Stimulated activated CD4-positive, alpha-beta T cell treated with anti-CD3 and anti-CD28 coated beads, TNF-alpha, amount 100 ng/mL, for 1 hour (primary cell): ENCODE measurements at regions not wholly inside any gene's neighbourhood (a gene's known extent, or its start where the extent isn't known, plus 50 kb on each side); places are given as distances from the start of the nearest gene placed in this dataset.
"Not testable (repeated sequence)": the region's sequence is repeated elsewhere in the genome, so short reads cannot be mapped to it uniquely, and the experiment has no call there.

Source experiments
- DNase-seq, 3 donors: peaks; one replicate each; pipeline ENCODE4 v3.0.0-alpha.2; 2020; ENCODE audit warnings: low read depth in 3 of 3, low spot score in 1 of 3

DNA sequence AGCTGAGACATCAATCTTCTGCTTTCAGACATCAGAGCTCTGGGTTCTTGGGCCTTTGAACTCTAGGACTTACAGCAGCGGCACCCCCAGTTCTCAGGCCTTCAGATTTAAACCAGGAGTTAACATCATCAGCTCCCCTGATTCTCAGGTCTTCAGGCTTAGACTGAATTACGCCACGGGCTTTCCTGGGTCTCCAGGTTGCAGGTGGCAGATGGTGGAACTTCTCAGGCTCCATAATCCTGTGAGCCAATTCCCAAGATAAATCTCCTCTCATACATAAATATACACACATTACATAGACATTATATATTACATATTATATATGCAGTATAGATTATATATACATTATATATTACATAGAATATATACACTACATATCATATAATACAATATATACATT lies 408.9 kb upstream of the AUTS2 start:
- no peak for DNase-seq

GRCh38 chr7:69190025-69190424 lies 408.2 kb upstream of the AUTS2 start:
- no peak for DNase-seq

GRCh38 chr7:69190763-69191162 lies 407.5 kb upstream of the AUTS2 start:
- DNase-seq, result no peak

DNA sequence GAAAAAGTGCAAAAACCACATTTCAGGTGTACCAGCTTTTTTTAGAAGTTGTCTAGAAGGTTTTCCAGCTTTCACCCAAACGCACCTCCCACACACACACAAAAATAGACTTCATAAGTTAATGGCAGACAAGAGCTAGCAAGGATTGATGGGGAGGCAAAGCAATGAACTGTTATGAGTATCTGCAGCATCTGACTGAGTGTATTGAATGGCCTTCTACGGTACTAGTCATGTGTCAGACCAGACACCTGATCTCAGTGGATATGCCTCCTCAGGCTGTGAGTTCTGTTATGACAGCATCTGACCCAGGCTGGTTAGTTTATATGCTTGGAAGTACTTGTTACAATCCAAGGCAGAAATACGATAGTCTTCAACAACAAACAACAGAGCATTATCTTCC lies 406.1 kb upstream of the AUTS2 start:
- no peak for DNase-seq

DNA sequence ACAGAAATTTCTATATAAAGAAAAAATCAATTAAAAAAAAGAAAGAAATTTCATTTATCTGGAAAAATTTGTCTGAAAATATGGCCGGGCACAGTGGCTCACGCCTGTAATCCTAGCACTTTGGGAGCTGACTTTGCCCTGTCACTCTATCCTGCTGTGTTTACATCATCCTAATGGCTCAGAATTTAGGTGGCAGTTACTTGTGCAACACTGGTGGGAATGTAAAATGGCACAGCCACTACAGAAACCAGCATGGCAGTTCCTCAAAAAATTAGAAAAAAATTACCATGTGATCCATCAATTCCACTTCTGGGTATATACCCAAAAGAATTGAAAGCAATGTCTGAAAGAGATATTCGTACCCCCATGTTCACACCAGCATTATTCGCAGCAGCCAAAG lies 405.2 kb upstream of the AUTS2 start:
- DNase-seq, result no peak

DNA sequence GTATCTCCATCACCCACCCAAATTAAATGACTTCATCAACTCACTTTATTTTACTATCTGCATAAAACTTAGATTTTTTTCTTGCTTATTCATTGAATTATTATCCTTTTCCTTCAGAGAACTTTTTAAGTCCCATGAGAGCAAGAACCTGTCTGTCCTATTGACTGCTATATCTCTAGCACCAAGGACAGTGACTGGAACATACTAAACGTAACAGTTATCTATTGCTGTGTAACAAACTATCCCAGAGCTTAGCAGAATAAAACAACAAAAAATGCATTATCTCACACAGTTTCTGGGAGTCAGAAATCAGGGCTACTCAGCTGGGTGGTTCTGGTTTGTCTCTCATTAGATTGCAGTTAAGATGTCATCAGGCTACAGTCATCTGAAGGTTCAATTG lies 401.7 kb upstream of the AUTS2 start:
- DNase-seq, result no peak

DNA sequence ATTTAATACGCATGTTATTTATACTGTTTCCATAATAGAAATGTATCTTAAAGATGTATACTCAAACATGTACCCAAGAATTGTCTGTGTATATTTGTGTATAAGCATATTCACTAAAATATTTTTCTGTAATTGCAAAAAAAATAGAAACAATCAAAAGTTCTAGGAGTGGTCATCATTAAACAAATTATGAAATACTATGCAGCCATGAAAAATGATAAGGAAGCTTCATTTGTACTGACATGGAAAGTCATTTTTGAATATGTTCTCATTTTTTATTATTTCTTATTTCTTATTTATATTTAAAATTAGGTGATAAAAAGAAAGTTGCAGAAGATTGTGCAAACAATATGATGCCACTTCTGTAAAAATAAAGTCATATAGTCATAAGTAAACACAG lies 400.0 kb upstream of the AUTS2 start:
- DNase-seq, result no peak

DNA sequence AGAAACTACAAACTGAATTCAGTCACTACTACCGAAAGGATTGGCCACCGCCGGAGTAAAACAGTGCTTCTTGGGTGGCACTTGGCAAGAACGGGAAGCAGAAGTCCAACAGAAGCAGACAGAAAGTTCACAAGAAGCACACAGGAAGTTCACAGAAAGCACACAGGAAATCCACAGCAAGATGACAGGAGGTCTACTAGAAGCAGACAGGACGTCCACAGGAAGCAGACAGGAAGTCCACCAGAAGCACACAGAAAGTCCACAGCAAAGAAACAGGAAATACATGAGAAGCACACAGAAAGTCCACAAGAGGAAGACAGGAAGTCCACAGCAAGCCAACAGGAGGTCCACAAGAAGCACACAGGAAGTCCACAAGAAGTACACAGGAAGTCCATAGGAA lies 399.2 kb upstream of the AUTS2 start:
- no peak for DNase-seq

DNA sequence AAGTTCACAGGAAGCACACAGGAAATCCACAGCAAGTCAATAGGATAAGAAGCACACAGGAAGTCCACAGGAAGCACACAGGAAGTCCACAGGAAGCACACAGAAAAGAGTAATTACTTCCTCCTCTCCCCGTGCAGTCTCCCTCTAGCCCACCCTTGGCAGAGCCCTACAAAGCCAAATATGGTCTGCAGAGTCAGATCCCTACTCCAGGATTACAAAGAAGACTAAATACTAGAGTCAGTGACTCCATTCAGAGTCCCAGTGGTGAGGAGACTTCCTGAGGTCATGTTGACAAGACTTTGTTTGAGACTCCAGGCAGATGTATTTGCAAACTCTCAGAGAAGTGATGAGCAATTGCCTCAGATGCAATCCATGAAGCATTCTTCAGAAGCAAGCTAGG lies 398.6 kb upstream of the AUTS2 start:
- no peak for DNase-seq

DNA sequence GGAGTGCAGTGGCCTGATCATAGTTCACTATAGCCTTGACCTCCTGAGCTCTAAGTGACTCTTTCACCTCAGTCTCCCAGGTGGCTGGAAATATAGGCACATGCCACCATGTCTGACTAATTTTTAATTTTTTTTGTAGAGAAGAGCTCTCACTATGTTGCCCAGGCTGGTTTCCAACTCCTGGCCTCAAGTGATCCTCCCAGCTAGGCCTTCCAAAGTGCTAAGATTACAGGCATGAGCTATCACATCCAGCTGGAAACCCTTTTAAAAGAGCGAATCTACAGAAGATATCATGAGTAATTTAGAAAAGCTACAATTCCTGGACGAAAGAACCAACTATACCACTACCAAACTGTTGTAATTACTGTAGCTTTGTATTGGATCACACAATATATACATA lies 394.4 kb upstream of the AUTS2 start:
- DNase-seq, result no peak

DNA sequence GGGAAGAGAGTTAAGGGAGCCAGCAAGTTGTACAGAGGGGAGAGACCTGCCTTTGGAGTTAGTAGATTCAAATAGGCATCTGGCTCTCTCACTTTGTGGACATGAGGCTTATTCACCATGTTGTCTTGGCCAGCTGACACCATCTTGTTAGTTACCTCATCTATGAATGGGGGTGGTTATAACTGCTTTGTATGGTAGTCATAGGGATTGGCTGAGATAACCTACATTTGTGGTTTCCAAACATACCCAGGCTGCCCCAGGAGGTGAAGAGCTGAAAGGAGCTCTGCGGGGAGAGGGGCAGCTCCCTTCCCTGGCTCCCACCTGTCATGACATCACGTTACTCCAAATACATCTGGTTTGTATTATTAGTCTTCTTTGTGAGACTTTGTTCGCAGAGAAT lies 393.3 kb upstream of the AUTS2 start:
- no peak for DNase-seq

GRCh38 chr7:69205581-69205980 lies 392.7 kb upstream of the AUTS2 start:
- no peak for DNase-seq

DNA sequence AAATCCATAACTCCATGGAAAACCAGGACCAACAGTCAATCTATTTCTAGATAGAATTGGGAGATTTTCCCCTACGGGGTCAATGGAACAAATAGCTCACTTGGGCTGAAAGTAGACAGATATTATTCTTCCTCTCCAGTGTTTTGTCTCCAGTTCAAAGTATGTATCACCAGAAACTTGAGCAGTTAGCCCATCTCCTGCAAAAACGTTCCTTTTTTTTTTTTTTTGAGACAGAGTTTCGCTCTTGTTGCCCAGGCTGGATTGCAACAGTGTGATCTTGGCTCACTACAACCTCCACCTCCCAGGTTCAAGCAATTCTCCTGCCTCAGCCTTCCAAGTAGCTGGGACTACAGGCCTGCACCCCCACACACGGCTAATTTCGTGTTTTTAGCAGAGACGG lies 390.0 kb upstream of the AUTS2 start:
- DNase-seq, result no peak

- DNase-seq, result no peak
These were observed 389.4 kb upstream of the AUTS2 start for GRCh38 chr7:69208848-69209247.

GRCh38 chr7:69211336-69211735 lies 386.9 kb upstream of the AUTS2 start:
- no peak for DNase-seq

DNA sequence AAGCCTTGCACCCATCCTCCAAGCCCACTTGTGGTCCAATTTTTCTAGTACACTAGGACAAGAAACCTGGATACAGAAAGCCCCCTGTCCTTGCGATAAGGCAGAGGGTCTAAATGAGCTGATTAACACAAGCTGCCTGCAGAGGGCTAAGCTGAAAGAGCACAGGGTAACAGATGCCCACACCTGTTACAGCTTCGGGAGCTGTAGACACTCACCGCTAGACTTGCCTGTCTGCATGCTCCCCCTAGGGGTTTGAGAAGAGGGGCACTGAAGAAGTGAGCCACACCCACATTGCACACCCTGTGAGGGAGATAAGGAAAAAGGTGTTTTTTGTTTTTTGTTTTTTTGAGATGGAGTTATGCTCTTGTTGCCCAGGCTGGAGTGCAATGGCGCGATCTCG lies 386.5 kb upstream of the AUTS2 start:
- DNase-seq, result no peak

DNA sequence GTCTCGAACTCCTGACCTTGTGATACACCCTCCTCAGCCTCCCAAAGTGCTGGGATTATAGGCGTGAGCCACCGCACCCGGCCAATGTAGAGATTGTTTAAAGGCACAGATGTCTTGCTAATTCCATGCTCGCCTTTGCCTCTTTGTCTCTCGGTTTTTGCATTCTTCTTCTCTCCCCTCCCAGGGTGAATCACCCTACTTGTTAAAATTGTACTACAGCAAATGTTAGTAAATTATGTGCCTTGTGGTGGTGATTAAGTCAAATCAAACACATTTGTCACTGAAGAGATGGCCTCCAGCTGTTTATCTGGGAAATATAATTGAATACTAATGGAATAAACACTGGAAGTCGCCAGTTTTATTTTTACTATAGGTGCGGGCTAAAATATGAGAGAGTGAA lies 384.4 kb upstream of the AUTS2 start:
- DNase-seq, result no peak

GRCh38 chr7:69215516-69215915 lies 382.8 kb upstream of the AUTS2 start:
- DNase-seq, result not testable (repeated sequence)

- no peak for DNase-seq
These were observed 380.5 kb upstream of the AUTS2 start for GRCh38 chr7:69217516-69218350.

DNA sequence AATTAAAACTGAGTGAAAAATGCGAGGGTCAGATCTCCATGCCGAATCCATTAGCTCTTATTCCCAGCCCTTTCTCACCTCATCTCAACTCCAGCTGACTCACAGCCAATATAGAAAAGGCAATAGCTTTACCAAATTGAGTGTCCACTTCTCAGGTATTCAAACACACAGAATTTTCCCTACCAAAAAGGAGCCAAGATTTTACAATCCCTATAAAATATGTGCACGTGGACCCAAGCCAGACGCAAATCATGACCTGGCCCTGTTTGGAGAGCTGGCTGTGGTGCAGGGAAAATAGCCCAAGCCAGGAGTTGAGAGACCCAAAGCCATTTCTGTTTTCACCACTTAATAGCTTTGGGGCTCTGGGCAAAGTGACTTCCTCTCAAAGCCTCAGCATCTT lies 379.7 kb upstream of the AUTS2 start:
- no peak for DNase-seq

DNA sequence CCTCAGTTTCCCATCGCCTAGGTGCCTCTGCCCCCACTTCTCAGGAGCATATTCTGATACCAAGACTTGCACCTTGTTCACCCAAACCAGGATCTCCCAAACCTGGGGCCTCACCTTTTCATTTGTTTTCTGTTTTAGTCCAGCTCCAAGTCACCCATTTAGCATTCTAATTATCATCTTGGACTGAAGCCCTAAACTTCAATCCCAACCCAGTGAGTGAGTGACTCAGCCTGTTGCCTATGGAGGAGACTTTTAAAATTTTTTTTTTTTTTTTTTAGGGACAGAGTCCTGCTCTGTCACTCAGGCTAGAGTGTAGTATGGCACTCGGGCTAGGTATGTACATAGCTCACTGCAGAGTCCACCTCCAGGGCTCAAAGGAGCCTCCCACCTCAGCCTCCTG lies 378.9 kb upstream of the AUTS2 start:
- DNase-seq, result no peak

DNA sequence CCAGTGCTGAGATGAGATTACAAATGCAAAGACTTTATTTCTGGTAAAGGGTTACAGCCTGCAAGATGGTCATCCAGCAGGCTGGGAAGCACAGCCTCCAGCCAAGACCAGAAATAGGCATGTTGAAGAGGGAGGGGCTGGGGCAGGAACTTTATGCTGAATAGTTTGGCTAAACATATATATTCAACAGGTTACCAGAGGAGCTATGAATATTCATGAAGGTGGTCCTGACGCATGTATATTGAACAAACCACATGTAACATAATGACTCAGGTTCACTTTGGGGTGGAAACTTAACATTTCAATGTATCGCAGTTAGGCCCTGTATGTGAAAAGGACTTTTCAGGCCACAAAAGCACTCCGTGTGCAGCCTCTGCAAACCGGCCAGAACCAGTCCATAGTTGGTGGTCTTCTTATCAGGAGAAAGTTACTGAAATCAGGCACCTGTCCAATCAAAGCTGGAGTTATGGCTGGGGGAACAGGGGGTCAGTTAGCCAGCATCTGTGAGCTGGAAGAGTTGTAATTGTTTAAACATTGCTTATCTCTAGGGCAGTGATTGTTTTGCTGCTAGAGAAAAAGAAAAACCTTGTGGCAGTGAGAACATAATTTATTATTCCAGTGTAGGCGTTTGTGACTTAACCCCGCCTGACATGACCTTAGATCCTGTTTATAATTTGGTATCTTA lies 372.9 kb upstream of the AUTS2 start:
- DNase-seq, result no peak
